GM12878 (cell line): ENCODE measurements at regions not wholly inside any gene's neighbourhood (a gene's known extent, or its start where the extent isn't known, plus 50 kb on each side); places are given as distances from the start of the nearest gene placed in this dataset.

ENCODE experiments used
- ATAC-seq: fragments of 200-7000 bp; cut with Tn5 transposase; 3 replicates; pipeline ENCODE4 v1.9.1; 2020; ENCODE audit warnings: mild to moderate bottlenecking, moderate library complexity
- BruUV-seq: library from RNA; stranded (reverse); fragments of 400-500 nt; replicated peaks from 2 replicates; lab custom pipeline; 2021; lab: Mats Ljungman, UMichigan
- CTCF ChIA-PET: fragments of 300-600 bp; sonication (Branson Sonifier 250); formaldehyde crosslinking; extraction: SDS; loops from one replicate; lab custom pipeline; 2021; ENCODE audit warnings: inconsistent platforms; lab: Yijun Ruan, JAX
- POLR2A ChIA-PET: fragments of 350-600 bp; formaldehyde crosslinking; extraction: SDS; loops from one replicate; lab custom pipeline; 2021; ENCODE audit warnings: inconsistent platforms; lab: Charles Lee
- RAD21 ChIA-PET: fragments of 300-600 bp; sonication (Branson Sonifier 250); formaldehyde crosslinking; loops from one replicate; lab custom pipeline; 2023; ENCODE audit warnings: antibody characterized with exemption; ENCODE audit not compliant: unreplicated experiment; lab: Charles Lee
- SMC1A ChIA-PET: fragments of 300-600 bp; sonication (Branson Sonifier 250); formaldehyde crosslinking; loops from one replicate; lab custom pipeline; 2023; ENCODE audit not compliant: unreplicated experiment, uncharacterized antibody; lab: Charles Lee
- DNase-seq: peaks from one replicate; pipeline ENCODE4 v3.0.0-alpha.2; 2011; ENCODE audit warnings: low read depth, low spot score
- FAIRE-seq: peaks from 3 replicates; lab custom pipeline; 2011; peaks lifted over from hg19 to GRCh38; lab: Jason Lieb, UNC
- H2AFZ ChIP-seq: 2 replicates; pipeline ENCODE4 v1.6.0; 2011; ENCODE audit warnings: low read depth, low read length, control low read depth; ENCODE audit not compliant: control insufficient read depth
- H3K27ac ChIP-seq: 2 replicates; pipeline ENCODE4 v1.5.1; 2011; ENCODE audit warnings: control low read depth; ENCODE audit not compliant: control insufficient read depth, insufficient read depth
- H3K27me3 ChIP-seq, 2 experiments: replicated peaks in 1 of 2; 2 replicates each; pipeline versions ENCODE4 v1.6.0 to v1.6.1; 2011; ENCODE audit warnings: low read length in 1 of 2; ENCODE audit not compliant: control insufficient read depth in 2 of 2, insufficient read depth in 2 of 2
- H3K36me3 ChIP-seq, 2 experiments: 2 replicates each; pipeline ENCODE4 v1.5.1; 2011; ENCODE audit warnings: low read length in 1 of 2; ENCODE audit not compliant: control insufficient read depth in 2 of 2, insufficient read depth in 2 of 2
- H3K4me1 ChIP-seq: 2 replicates; pipeline ENCODE4 v1.6.1; 2011; ENCODE audit warnings: mild to moderate bottlenecking, low read length, moderate library complexity, mixed read lengths; ENCODE audit not compliant: control insufficient read depth, insufficient read depth
- H3K4me2 ChIP-seq: 2 replicates; pipeline ENCODE4 v1.6.0; 2011; ENCODE audit warnings: control low read depth; ENCODE audit not compliant: control insufficient read depth, insufficient read depth
- H3K4me3 ChIP-seq: fragments of 200-600 bp; sonication (generic); 2 replicates; pipeline ENCODE4 v1.5.1; 2016
- H3K79me2 ChIP-seq: 2 replicates; pipeline ENCODE4 v1.6.0; 2011; ENCODE audit warnings: low read length; ENCODE audit not compliant: control insufficient read depth, insufficient read depth
- H3K9ac ChIP-seq: 2 replicates; pipeline ENCODE4 v1.8.0; 2011; ENCODE audit warnings: low read length, control low read depth, mixed read lengths; ENCODE audit not compliant: control insufficient read depth, insufficient read depth
- H3K9me3 ChIP-seq: replicated peaks from 3 replicates; pipeline ENCODE4 v1.5.1; 2011; ENCODE audit warnings: mild to moderate bottlenecking, low read length; ENCODE audit not compliant: control insufficient read depth, insufficient read depth
- H4K20me1 ChIP-seq: 2 replicates; pipeline ENCODE4 v1.6.0; 2011; ENCODE audit not compliant: control insufficient read depth, insufficient read depth
- BCL3 ChIP-seq: IDR thresholded peaks from 2 replicates; pipeline ENCODE4 v1.6.1; 2011; ENCODE audit warnings: borderline replicate concordance, low read depth, mild to moderate bottlenecking, moderate library complexity, low read length; ENCODE audit not compliant: insufficient read depth, poor library complexity, severe bottlenecking
- FOS ChIP-seq: IDR thresholded peaks from 3 replicates; pipeline ENCODE4 v1.6.1; 2011; ENCODE audit warnings: borderline replicate concordance; ENCODE audit not compliant: insufficient read length; ENCODE audit errors: extremely low read depth
- HDAC6 ChIP-seq: fragments of 200-600 bp; sonication (generic); IDR thresholded peaks from one replicate; pipeline ENCODE4 v1.8.0; 2017; ENCODE audit warnings: antibody characterized with exemption; ENCODE audit not compliant: unreplicated experiment
- MAX ChIP-seq: IDR thresholded peaks from 2 replicates; pipeline ENCODE4 v1.6.1; 2012; ENCODE audit warnings: low read depth, low read length, improper control_type of control experiment
- NRF1 ChIP-seq: conservative IDR thresholded peaks from 2 replicates; pipeline ENCODE4 v1.6.1; 2011; ENCODE audit warnings: mild to moderate bottlenecking, low read depth, low read length, improper control_type of control experiment
- POU2F2 ChIP-seq: IDR thresholded peaks from 3 replicates; pipeline ENCODE4 v1.6.1; 2011; ENCODE audit warnings: low read depth, mild to moderate bottlenecking, low read length, borderline replicate concordance
- ZNF207 ChIP-seq: fragments of 450-650 bp; IDR thresholded peaks from 2 replicates; pipeline ENCODE4 v1.6.1; 2014; ENCODE audit warnings: antibody characterized with exemption, mild to moderate bottlenecking, borderline replicate concordance
- WGBS: methylation state at CpG from one replicate; pipeline ENCODE4 v1.1.6; 2016; ENCODE audit warnings: low lambda C conversion rate; ENCODE audit not compliant: insufficient replicate concordance, insufficient coverage; ENCODE audit errors: missing lambda C conversion rate; 5-methylcytosine and 5-hydroxymethylcytosine counted together
- in situ Hi-C: fragments of 300-500 bp; cut with MboI; formaldehyde crosslinking; loops from 9 replicates; pipeline ENCODE4 v1.14.3; 2018; ENCODE audit warnings: mixed read lengths
- intact Hi-C: fragments of 100-400 bp; cut with micrococcal nuclease; formaldehyde crosslinking; loops from one replicate; pipeline ENCODE4 v1.14.2; 2022; ENCODE audit not compliant: unreplicated experiment
- TF ChIP-seq, protein P1 (sequence below): IDR thresholded peaks from 2 replicates; pipeline ENCODE4 v1.6.1; 2011; ENCODE audit warnings: low read depth, mild to moderate bottlenecking, low read length, moderate library complexity, borderline replicate concordance; ENCODE audit errors: extremely low read depth

DNA sequence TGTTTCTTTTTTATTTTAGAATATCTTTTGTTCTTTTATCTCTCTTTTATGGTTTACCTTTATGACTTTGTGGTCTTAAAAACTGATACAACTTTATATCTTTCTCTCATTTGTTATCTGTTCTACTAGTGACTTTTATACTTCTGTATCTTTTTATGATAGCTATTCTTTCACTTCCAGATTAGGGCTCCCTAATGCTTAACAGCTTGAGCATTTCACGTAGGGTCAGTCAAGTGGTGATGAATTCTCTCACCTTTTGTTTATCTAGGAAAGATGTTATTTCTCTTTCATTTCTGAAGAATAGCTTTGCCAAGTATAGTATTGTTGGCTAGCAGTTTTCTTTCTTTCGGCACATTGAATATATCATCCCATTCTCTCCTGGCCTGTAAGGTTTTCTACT is 123.6 kb downstream of the NUDT12 start:
- CTCF ChIA-PET, result interaction anchor here (0.7 to 2.2 kb wide), 3 partner anchors 10 to 182 kb away, joined by 3 to 6 read pairs (median 3); no protein-coding TSS in a partner anchor
- Histone ChIP-seq H2AFZ (no peak overlapping the region), H3K4me1 (no peaks in the 10 kb centered on the region), H3K79me2 (no peaks in the 10 kb centered on the region), H3K36me3 (no peaks in the 10 kb centered on the region), H3K9ac (no peak overlapping the region), H3K4me3 (no peak overlapping the region), H3K9me3 (peaks cover 2% of the 10 kb centered on the region; the same call in 1 of the 3 replicates), H3K4me2 (no peak overlapping the region), H4K20me1 (no peaks in the 10 kb centered on the region), H3K27me3 (no peaks in the 10 kb centered on the region), H3K27ac (no peak overlapping the region)
- no peak for DNase-seq
- TF ChIP-seq HDAC6 (no peak), FOS (no peak), ZNF207 (no peak), BCL3 (no peak), MAX (no peak), POU2F2 (no peak), NRF1 (no peak)
- TF ChIP-seq, protein P1, sequence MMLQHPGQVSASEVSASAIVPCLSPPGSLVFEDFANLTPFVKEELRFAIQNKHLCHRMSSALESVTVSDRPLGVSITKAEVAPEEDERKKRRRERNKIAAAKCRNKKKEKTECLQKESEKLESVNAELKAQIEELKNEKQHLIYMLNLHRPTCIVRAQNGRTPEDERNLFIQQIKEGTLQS, result no peak
- RAD21 ChIA-PET, result interaction anchor here (1.2 kb wide), 1 partner anchor 51 kb away, joined by 3 read pairs; no protein-coding TSS in a partner anchor
- intact Hi-C loops, result no loop called here
- in situ Hi-C loops, result no loop called here
- POLR2A ChIA-PET, result no interaction called here
- SMC1A ChIA-PET, result no interaction called here
- BruUV-seq, result no TSS peak
- ATAC-seq, result no peak
- FAIRE-seq, result no peak
- WGBS, result 60% methylated on average over 2 of the region's 2 CpGs
